ENCODE measurements at regions not wholly inside any gene's neighbourhood (a gene's known extent, or its start where the extent isn't known, plus 50 kb on each side); places are given as distances from the start of the nearest gene placed in this dataset.

DNA sequence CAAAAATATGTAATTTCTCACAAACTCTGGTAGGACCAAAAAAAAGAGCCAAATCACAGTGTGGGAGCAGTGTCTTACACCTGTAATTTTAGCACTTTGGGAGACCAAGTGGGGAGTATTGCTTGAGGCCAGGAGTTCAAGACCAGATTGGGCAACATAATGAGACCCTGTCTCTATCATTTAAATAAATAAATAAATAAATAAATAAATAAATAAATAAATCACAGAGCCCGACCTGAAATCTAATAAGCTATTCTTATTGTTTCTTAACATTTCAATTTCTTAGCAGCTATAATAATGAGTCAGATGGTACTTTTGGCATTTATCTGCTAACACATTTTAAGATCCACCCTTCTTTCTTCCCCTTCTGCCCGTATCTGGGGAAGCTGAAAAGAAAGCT lies 1229.6 kb downstream of the SUCLG1 start:
- intact Hi-C loops (cut with micrococcal nuclease; ENCODE audit: unreplicated experiment) (no loop called here), in situ Hi-C loops (cut with MboI) (no loop called here)
- no peak overlapping the region for H3K9ac ChIP-seq (ENCODE audit: control insufficient read depth, insufficient read depth, low read length)
- FAIRE-seq (no peak), ATAC-seq (no peak), DNase-seq (ENCODE audit: low read depth, low spot score) (no peak)
- H3K27me3 ChIP-seq (replicated peaks in 1 of 2; ENCODE audit: control insufficient read depth in 2 of 2, insufficient read depth in 2 of 2, low read length in 1 of 2) = no peaks in the 10 kb centered on the region
- no peak overlapping the region for H3K4me2 ChIP-seq (ENCODE audit: control insufficient read depth, insufficient read depth)
- ChIA-PET SMC1A (ENCODE audit: uncharacterized antibody, unreplicated experiment) (no interaction called here), POLR2A (no interaction called here), RAD21 (ENCODE audit: unreplicated experiment) (no interaction called here), CTCF (no interaction called here)
- H3K4me3 ChIP-seq = no peak overlapping the region
- BruUV-seq (replicated peaks) = no TSS peak
- H3K79me2 ChIP-seq (ENCODE audit: control insufficient read depth, insufficient read depth, low read length) = no peaks in the 10 kb centered on the region
- 0% methylated on average over 2 of the region's 2 CpGs for WGBS (ENCODE audit: insufficient coverage, insufficient replicate concordance, low lambda C conversion rate, missing lambda C conversion rate)
- no peaks in the 10 kb centered on the region for H3K9me3 ChIP-seq (replicated peaks; ENCODE audit: control insufficient read depth, insufficient read depth, low read length)
- no peak overlapping the region for H2AFZ ChIP-seq (ENCODE audit: control insufficient read depth, low read depth, low read length)
- TF ChIP-seq ZNF217 (IDR thresholded peaks at IDR 0.05) (no peak), HCFC1 (IDR thresholded peaks at IDR 0.05; ENCODE audit: low read length) (no peak), SRF (IDR thresholded peaks at IDR 0.05; ENCODE audit: low read depth in 2 of 2, low read length in 2 of 2) (no peak), ZNF622 (IDR thresholded peaks at IDR 0.05) (no peak), RAD21 (IDR thresholded peaks at IDR 0.05; ENCODE audit: insufficient read depth, low read depth, low read length) (no peak), GABPA (IDR thresholded peaks at IDR 0.05; ENCODE audit: low read depth) (no peak), BCL11A (IDR thresholded peaks at IDR 0.05; ENCODE audit: low read depth, low read length) (no peak), NFXL1 (IDR thresholded peaks at IDR 0.05; ENCODE audit: borderline replicate concordance) (no peak), SPI1 (IDR thresholded peaks at IDR 0.05; ENCODE audit: borderline replicate concordance, insufficient read depth, low read depth, low read length) (no peak), NR2C1 (IDR thresholded peaks at IDR 0.05) (no peak), IRF3 (IDR thresholded peaks at IDR 0.05) (no peak), BHLHE40 (IDR thresholded peaks at IDR 0.05; ENCODE audit: borderline replicate concordance in 1 of 2, low read depth in 2 of 2, low read length in 1 of 2) (no peak), RELB (IDR thresholded peaks at IDR 0.05; ENCODE audit: low read depth) (no peak), CBX5 (IDR thresholded peaks at IDR 0.05; ENCODE audit: low read depth) (no peak), SMC3 (IDR thresholded peaks at IDR 0.05; ENCODE audit: borderline replicate concordance, low read length) (no peak), YBX1 (IDR thresholded peaks at IDR 0.05) (no peak)
- TF ChIP-seq, protein P1, sequence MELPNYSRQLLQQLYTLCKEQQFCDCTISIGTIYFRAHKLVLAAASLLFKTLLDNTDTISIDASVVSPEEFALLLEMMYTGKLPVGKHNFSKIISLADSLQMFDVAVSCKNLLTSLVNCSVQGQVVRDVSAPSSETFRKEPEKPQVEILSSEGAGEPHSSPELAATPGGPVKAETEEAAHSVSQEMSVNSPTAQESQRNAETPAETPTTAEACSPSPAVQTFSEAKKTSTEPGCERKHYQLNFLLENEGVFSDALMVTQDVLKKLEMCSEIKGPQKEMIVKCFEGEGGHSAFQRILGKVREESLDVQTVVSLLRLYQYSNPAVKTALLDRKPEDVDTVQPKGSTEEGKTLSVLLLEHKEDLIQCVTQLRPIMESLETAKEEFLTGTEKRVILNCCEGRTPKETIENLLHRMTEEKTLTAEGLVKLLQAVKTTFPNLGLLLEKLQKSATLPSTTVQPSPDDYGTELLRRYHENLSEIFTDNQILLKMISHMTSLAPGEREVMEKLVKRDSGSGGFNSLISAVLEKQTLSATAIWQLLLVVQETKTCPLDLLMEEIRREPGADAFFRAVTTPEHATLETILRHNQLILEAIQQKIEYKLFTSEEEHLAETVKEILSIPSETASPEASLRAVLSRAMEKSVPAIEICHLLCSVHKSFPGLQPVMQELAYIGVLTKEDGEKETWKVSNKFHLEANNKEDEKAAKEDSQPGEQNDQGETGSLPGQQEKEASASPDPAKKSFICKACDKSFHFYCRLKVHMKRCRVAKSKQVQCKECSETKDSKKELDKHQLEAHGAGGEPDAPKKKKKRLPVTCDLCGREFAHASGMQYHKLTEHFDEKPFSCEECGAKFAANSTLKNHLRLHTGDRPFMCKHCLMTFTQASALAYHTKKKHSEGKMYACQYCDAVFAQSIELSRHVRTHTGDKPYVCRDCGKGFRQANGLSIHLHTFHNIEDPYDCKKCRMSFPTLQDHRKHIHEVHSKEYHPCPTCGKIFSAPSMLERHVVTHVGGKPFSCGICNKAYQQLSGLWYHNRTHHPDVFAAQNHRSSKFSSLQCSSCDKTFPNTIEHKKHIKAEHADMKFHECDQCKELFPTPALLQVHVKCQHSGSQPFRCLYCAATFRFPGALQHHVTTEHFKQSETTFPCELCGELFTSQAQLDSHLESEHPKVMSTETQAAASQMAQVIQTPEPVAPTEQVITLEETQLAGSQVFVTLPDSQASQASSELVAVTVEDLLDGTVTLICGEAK (IDR thresholded peaks at IDR 0.05; ENCODE audit: borderline replicate concordance) = no peak
- TF ChIP-seq, protein P2, sequence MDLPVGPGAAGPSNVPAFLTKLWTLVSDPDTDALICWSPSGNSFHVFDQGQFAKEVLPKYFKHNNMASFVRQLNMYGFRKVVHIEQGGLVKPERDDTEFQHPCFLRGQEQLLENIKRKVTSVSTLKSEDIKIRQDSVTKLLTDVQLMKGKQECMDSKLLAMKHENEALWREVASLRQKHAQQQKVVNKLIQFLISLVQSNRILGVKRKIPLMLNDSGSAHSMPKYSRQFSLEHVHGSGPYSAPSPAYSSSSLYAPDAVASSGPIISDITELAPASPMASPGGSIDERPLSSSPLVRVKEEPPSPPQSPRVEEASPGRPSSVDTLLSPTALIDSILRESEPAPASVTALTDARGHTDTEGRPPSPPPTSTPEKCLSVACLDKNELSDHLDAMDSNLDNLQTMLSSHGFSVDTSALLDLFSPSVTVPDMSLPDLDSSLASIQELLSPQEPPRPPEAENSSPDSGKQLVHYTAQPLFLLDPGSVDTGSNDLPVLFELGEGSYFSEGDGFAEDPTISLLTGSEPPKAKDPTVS (IDR thresholded peaks at IDR 0.05; ENCODE audit: low read depth, low read length) = no peak
- no peak overlapping the region for H3K27ac ChIP-seq (ENCODE audit: control insufficient read depth, insufficient read depth)
- no peaks in the 10 kb centered on the region for H3K36me3 ChIP-seq (ENCODE audit: control insufficient read depth in 2 of 2, insufficient read depth in 2 of 2, low read length in 1 of 2)
- no peaks in the 10 kb centered on the region for H4K20me1 ChIP-seq (ENCODE audit: control insufficient read depth, insufficient read depth)
- no peaks in the 10 kb centered on the region for H3K4me1 ChIP-seq (ENCODE audit: control insufficient read depth, insufficient read depth, low read length)
